H9 (cell line): ENCODE measurements at regions not wholly inside any gene's neighbourhood (a gene's known extent, or its start where the extent isn't known, plus 50 kb on each side); places are given as distances from the start of the nearest gene placed in this dataset.

Experiments
- DNase-seq: peaks from one replicate; pipeline ENCODE4 v3.0.0-alpha.2; 2017
- H2AFZ ChIP-seq: one replicate; pipeline ENCODE4 v1.6.1; 2013; ENCODE audit warnings: mild to moderate bottlenecking, low read length, control low read depth, moderate library complexity
- H2AK5ac ChIP-seq: 2 replicates; pipeline ENCODE4 v1.6.1; 2013; ENCODE audit warnings: low read length, control low read depth, mixed read lengths; ENCODE audit not compliant: insufficient read length
- H2BK120ac ChIP-seq: one replicate; pipeline ENCODE4 v1.6.1; 2013; ENCODE audit warnings: low read depth, mild to moderate bottlenecking, low read length, control low read depth, inconsistent platforms; ENCODE audit not compliant: poor library complexity, severe bottlenecking
- H2BK12ac ChIP-seq: 2 replicates; pipeline ENCODE4 v1.6.1; 2013; ENCODE audit warnings: low read length, control low read depth, mixed read lengths, low read depth; ENCODE audit not compliant: insufficient read length
- H2BK15ac ChIP-seq: 2 replicates; pipeline ENCODE4 v1.6.1; 2013; ENCODE audit warnings: low read depth, low read length, control low read depth
- H2BK20ac ChIP-seq: one replicate; pipeline ENCODE4 v1.6.1; 2013; ENCODE audit warnings: low read depth, mild to moderate bottlenecking, low read length, control low read depth, inconsistent platforms; ENCODE audit not compliant: poor library complexity, severe bottlenecking
- H2BK5ac ChIP-seq: 2 replicates; pipeline ENCODE4 v1.6.1; 2013; ENCODE audit warnings: low read length, control low read depth, mixed read lengths; ENCODE audit not compliant: insufficient read length
- H3K14ac ChIP-seq: 2 replicates; pipeline ENCODE4 v1.6.1; 2013; ENCODE audit warnings: low read length, control low read depth; ENCODE audit not compliant: insufficient read depth
- H3K18ac ChIP-seq: 2 replicates; pipeline ENCODE4 v1.6.1; 2013; ENCODE audit warnings: low read depth, mild to moderate bottlenecking, mixed read lengths, low read length, control low read depth; ENCODE audit not compliant: insufficient read length
- H3K23ac ChIP-seq: 2 replicates; pipeline ENCODE4 v1.6.1; 2013; ENCODE audit warnings: low read length, control low read depth, mixed read lengths, low read depth; ENCODE audit not compliant: insufficient read length
- H3K23me2 ChIP-seq: 2 replicates; pipeline ENCODE4 v1.6.1; 2013; ENCODE audit warnings: low read depth, mild to moderate bottlenecking, mixed read lengths, low read length, control low read depth; ENCODE audit not compliant: insufficient read length, poor library complexity, severe bottlenecking
- H3K27ac ChIP-seq: 2 replicates; pipeline ENCODE4 v1.5.1; 2013; ENCODE audit warnings: low read length, control low read depth, mixed read lengths, low read depth; ENCODE audit not compliant: insufficient read length
- H3K27me3 ChIP-seq: 2 replicates; pipeline ENCODE4 v1.6.1; 2013; ENCODE audit warnings: low read length, control low read depth, inconsistent platforms; ENCODE audit not compliant: insufficient read depth
- H3K4ac ChIP-seq: 2 replicates; pipeline ENCODE4 v1.6.1; 2013; ENCODE audit warnings: low read depth, mild to moderate bottlenecking, control low read depth, inconsistent platforms, low read length, moderate library complexity
- H3K4me1 ChIP-seq: 2 replicates; pipeline ENCODE4 v1.6.1; 2013; ENCODE audit warnings: low read length, control low read depth, inconsistent platforms; ENCODE audit not compliant: insufficient read depth
- H3K4me2 ChIP-seq: 2 replicates; pipeline ENCODE4 v1.6.1; 2013; ENCODE audit warnings: low read length, control low read depth, mixed read lengths; ENCODE audit not compliant: insufficient read length, insufficient read depth
- H3K56ac ChIP-seq: 2 replicates; pipeline ENCODE4 v1.6.1; 2013; ENCODE audit warnings: low read depth, mild to moderate bottlenecking, mixed read lengths, low read length, control low read depth; ENCODE audit not compliant: insufficient read length
- H3K79me1 ChIP-seq: 2 replicates; pipeline ENCODE4 v1.6.1; 2013; ENCODE audit warnings: low read depth, mild to moderate bottlenecking, moderate library complexity, low read length, control low read depth, inconsistent platforms; ENCODE audit not compliant: insufficient read depth, poor library complexity, severe bottlenecking
- H3K79me2 ChIP-seq: 2 replicates; pipeline ENCODE4 v1.6.1; 2013; ENCODE audit warnings: low read length, control low read depth, inconsistent platforms; ENCODE audit not compliant: insufficient read depth
- H3K9ac ChIP-seq: 2 replicates; pipeline ENCODE4 v1.6.1; 2013; ENCODE audit warnings: low read length, control low read depth, mixed read lengths; ENCODE audit not compliant: insufficient read length; ENCODE audit errors: extremely low read depth
- H3K9me3 ChIP-seq: one replicate; pipeline ENCODE4 v1.6.1; 2013; ENCODE audit warnings: low read depth, low read length, inconsistent platforms; ENCODE audit not compliant: control insufficient read depth
- H3T11ph ChIP-seq: one replicate; pipeline ENCODE4 v1.6.1; 2013; ENCODE audit warnings: mild to moderate bottlenecking, low read length, control low read depth, inconsistent platforms
- H4K20me1 ChIP-seq: one replicate; pipeline ENCODE4 v1.6.1; 2013; ENCODE audit not compliant: control insufficient read depth, insufficient read length, insufficient read depth
- H4K5ac ChIP-seq: 2 replicates; pipeline ENCODE4 v1.6.1; 2013; ENCODE audit warnings: low read depth, mild to moderate bottlenecking, mixed read lengths, low read length, control low read depth; ENCODE audit not compliant: insufficient read length
- H4K8ac ChIP-seq: replicated peaks from 2 replicates; pipeline ENCODE4 v1.6.1; 2013; ENCODE audit warnings: low read length, control low read depth, mixed read lengths, low read depth; ENCODE audit not compliant: insufficient read length
- H4K91ac ChIP-seq: 2 replicates; pipeline ENCODE4 v1.6.1; 2013; ENCODE audit warnings: low read depth, mild to moderate bottlenecking, moderate library complexity, mixed read lengths, low read length, control low read depth; ENCODE audit not compliant: insufficient read length
- H3K27ac Mint-ChIP-seq, 3 experiments: 2 replicates in 2 of 3; 3 replicates in 1 of 3; pipeline ENCODE4 v1.8.0; 2020 to 2021; ENCODE audit warnings: mixed read lengths in 3 of 3, mild to moderate bottlenecking in 1 of 3, moderate library complexity in 1 of 3
- H3K27me3 Mint-ChIP-seq: 2 replicates; pipeline ENCODE4 v1.8.0; 2021; ENCODE audit warnings: low read depth, mild to moderate bottlenecking, moderate library complexity, mixed read lengths
- H3K36me3 Mint-ChIP-seq, 3 experiments: 2 replicates in 2 of 3; 3 replicates in 1 of 3; pipeline ENCODE4 v1.8.0; 2020 to 2021; ENCODE audit warnings: low read depth in 3 of 3, mixed read lengths in 3 of 3; ENCODE audit not compliant: insufficient read depth in 1 of 3
- H3K4me1 Mint-ChIP-seq, 2 experiments: 2 replicates each; pipeline ENCODE4 v1.8.0; 2020; ENCODE audit warnings: mixed read lengths in 2 of 2
- H3K4me3 Mint-ChIP-seq, 2 experiments: 2 replicates in 1 of 2; 3 replicates in 1 of 2; pipeline ENCODE4 v1.8.0; 2020 to 2021; ENCODE audit warnings: mild to moderate bottlenecking in 2 of 2, mixed read lengths in 2 of 2, moderate library complexity in 1 of 2
- H3K9me3 Mint-ChIP-seq, 2 experiments: 2 replicates in 1 of 2; 3 replicates in 1 of 2; pipeline ENCODE4 v1.8.0; 2020; ENCODE audit warnings: mild to moderate bottlenecking in 2 of 2, mixed read lengths in 2 of 2, moderate library complexity in 1 of 2
- WGBS: extraction: QIAGEN DNeasy Blood & Tissue Kit; methylation state at CpG from one replicate; pipeline ENCODE4 v1.1.7; 2013; ENCODE audit warnings: missing lambda C conversion rate, low lambda C conversion rate, mixed read lengths; ENCODE audit not compliant: insufficient read length; ENCODE audit errors: extremely low coverage; 5-methylcytosine and 5-hydroxymethylcytosine counted together
- TF ChIP-seq, protein P1 (sequence below): fragments of 200-600 bp; sonication (generic); conservative IDR thresholded peaks from 3 replicates; pipeline ENCODE4 v1.8.0; 2021; ENCODE audit warnings: antibody characterized with exemption, mild to moderate bottlenecking

GRCh38 chrX:28178206-28178605 lies 197.0 kb upstream of the DCAF8L1 start:
- no CpG with 5 or more reads among the region's 1 CpG for WGBS
- Histone ChIP-seq H4K8ac (no peak overlapping the region), H4K5ac (no peak overlapping the region), H2BK120ac (no peak overlapping the region), H3K9me3 (no peaks in the 10 kb centered on the region), H2BK5ac (no peak overlapping the region), H3K27ac (no peak overlapping the region), H3K27me3 (no peaks in the 10 kb centered on the region), H2BK20ac (no peak overlapping the region), H3K4me1 (no peaks in the 10 kb centered on the region), H3K4ac (no peak overlapping the region), H3K23ac (no peak overlapping the region), H2BK12ac (no peak overlapping the region), H2AFZ (no peak overlapping the region), H3K9ac (no peak overlapping the region), H3K18ac (no peak overlapping the region), H2AK5ac (no peak overlapping the region), H3K56ac (no peak overlapping the region), H3K79me2 (no peaks in the 10 kb centered on the region), H4K20me1 (no peaks in the 10 kb centered on the region), H3K23me2 (no peaks in the 10 kb centered on the region), H3K79me1 (no peaks in the 10 kb centered on the region), H3K14ac (no peak overlapping the region), H2BK15ac (no peak overlapping the region), H4K91ac (no peak overlapping the region), H3T11ph (no peak overlapping the region), H3K4me2 (no peak overlapping the region)
- TF ChIP-seq, protein P1, sequence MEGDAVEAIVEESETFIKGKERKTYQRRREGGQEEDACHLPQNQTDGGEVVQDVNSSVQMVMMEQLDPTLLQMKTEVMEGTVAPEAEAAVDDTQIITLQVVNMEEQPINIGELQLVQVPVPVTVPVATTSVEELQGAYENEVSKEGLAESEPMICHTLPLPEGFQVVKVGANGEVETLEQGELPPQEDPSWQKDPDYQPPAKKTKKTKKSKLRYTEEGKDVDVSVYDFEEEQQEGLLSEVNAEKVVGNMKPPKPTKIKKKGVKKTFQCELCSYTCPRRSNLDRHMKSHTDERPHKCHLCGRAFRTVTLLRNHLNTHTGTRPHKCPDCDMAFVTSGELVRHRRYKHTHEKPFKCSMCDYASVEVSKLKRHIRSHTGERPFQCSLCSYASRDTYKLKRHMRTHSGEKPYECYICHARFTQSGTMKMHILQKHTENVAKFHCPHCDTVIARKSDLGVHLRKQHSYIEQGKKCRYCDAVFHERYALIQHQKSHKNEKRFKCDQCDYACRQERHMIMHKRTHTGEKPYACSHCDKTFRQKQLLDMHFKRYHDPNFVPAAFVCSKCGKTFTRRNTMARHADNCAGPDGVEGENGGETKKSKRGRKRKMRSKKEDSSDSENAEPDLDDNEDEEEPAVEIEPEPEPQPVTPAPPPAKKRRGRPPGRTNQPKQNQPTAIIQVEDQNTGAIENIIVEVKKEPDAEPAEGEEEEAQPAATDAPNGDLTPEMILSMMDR, result no peak
- Mint-ChIP-seq H3K4me3 (no peak overlapping the region), H3K27ac (no peak overlapping the region), H3K36me3 (0 out of 7 replicates have a peak, but pooled peaks cover 0 to 1% (median 0%) of the 10 kb centered on the region in 3 experiments), H3K9me3 (peaks cover 3 to 56% of the 10 kb centered on the region in 2 experiments), H3K4me1 (peaks cover 2 to 19% of the 10 kb centered on the region in 2 experiments; a peak in 2 of 4 replicates), H3K27me3 (no peaks in the 10 kb centered on the region; the same call in 1 of the 2 replicates)
- no peak for DNase-seq
